Ishikawa (cell line): ENCODE measurements at regions not wholly inside any gene's neighbourhood (a gene's known extent, or its start where the extent isn't known, plus 50 kb on each side); places are given as distances from the start of the nearest gene placed in this dataset.

ENCODE experiments used
- CEBPB ChIP-seq: IDR thresholded peaks from 2 replicates; pipeline ENCODE4 v1.6.1; 2012
- CREB1 ChIP-seq: IDR thresholded peaks from 2 replicates; pipeline ENCODE4 v1.6.1; 2012; ENCODE audit warnings: low read depth
- EGR1 ChIP-seq: IDR thresholded peaks from 2 replicates; pipeline ENCODE4 v1.6.1; 2012
- EP300 ChIP-seq: IDR thresholded peaks from 2 replicates; pipeline ENCODE4 v1.6.1; 2012; ENCODE audit warnings: borderline replicate concordance
- FOXM1 ChIP-seq: IDR thresholded peaks from 2 replicates; pipeline ENCODE4 v1.6.1; 2012; ENCODE audit warnings: low read depth, borderline replicate concordance
- NFIC ChIP-seq: IDR thresholded peaks from 2 replicates; pipeline ENCODE4 v1.6.1; 2012
- RAD21 ChIP-seq: IDR thresholded peaks from 2 replicates; pipeline ENCODE4 v1.6.1; 2012; ENCODE audit warnings: low read depth
- TAF1 ChIP-seq: IDR thresholded peaks from 2 replicates; pipeline ENCODE4 v1.6.1; 2012; ENCODE audit warnings: low read depth, mild to moderate bottlenecking
- TCF12 ChIP-seq: IDR thresholded peaks from 2 replicates; pipeline ENCODE4 v1.6.1; 2012; ENCODE audit warnings: low read depth
- TEAD4 ChIP-seq: IDR thresholded peaks from 2 replicates; pipeline ENCODE4 v1.6.1; 2012
- YY1 ChIP-seq: IDR thresholded peaks from 2 replicates; pipeline ENCODE4 v1.6.1; 2012; ENCODE audit warnings: low read depth
- ZBTB7A ChIP-seq: IDR thresholded peaks from 2 replicates; pipeline ENCODE4 v1.6.1; 2012; ENCODE audit warnings: low read depth
- TF ChIP-seq, protein P1 (sequence below): IDR thresholded peaks from 2 replicates; pipeline ENCODE4 v1.6.1; 2012
- TF ChIP-seq, protein P2 (sequence below): IDR thresholded peaks from 2 replicates; pipeline ENCODE4 v1.6.1; 2012; ENCODE audit warnings: low read depth, mild to moderate bottlenecking
- TF ChIP-seq, protein P3 (sequence below): IDR thresholded peaks from 2 replicates; pipeline ENCODE4 v1.6.1; 2012

DNA sequence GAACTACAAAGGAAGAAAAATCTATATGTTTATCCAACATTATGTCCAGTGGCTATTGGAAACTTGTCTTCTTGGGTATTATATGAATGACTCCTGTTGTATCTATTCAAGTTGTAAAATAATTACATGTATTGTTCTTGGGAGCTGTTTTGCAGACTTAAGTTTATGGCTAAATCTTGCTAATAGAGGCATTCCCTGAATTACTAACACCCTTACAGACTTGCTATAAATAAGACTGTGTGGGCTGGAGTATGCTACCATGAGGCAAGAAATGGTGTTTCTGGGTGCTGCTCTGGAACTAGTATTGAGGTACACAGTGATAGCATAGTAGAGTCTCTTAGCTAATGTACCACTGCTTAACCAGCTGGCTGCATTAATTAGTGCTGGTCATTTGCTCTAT, 155.1 kb downstream of the HIPK3 start:
- TF ChIP-seq NFIC (no peak), CEBPB (no peak)
- TF ChIP-seq, protein P1, sequence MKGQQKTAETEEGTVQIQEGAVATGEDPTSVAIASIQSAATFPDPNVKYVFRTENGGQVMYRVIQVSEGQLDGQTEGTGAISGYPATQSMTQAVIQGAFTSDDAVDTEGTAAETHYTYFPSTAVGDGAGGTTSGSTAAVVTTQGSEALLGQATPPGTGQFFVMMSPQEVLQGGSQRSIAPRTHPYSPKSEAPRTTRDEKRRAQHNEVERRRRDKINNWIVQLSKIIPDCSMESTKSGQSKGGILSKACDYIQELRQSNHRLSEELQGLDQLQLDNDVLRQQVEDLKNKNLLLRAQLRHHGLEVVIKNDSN = no peak

DNA sequence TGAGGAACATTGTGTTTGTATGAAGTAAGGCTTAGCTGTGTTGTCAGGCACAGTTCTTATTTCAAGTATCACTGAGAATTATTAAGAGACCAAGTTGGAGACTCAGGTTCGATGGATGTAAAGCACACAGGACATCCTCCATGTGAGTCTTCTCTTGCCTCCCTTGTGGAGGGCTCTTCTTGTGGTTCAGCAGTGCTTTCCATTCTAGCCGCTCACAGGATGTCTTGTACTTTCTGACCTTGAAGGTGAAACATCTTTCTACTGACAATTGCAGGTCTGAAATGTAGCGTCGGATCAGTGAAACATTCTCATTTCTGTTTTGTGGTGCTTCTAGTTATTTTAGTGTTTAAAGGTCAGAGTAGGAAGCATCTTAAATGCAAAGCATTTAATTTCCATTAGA, 154.6 kb downstream of the HIPK3 start:
- TF ChIP-seq CEBPB (no peak), FOXM1 (no peak), EGR1 (no peak), CREB1 (no peak), ZBTB7A (no peak), YY1 (no peak), TEAD4 (no peak), TAF1 (no peak), TCF12 (no peak), RAD21 (no peak), EP300 (no peak), NFIC (no peak)
- TF ChIP-seq, protein P1 = no peak
- TF ChIP-seq, protein P2, sequence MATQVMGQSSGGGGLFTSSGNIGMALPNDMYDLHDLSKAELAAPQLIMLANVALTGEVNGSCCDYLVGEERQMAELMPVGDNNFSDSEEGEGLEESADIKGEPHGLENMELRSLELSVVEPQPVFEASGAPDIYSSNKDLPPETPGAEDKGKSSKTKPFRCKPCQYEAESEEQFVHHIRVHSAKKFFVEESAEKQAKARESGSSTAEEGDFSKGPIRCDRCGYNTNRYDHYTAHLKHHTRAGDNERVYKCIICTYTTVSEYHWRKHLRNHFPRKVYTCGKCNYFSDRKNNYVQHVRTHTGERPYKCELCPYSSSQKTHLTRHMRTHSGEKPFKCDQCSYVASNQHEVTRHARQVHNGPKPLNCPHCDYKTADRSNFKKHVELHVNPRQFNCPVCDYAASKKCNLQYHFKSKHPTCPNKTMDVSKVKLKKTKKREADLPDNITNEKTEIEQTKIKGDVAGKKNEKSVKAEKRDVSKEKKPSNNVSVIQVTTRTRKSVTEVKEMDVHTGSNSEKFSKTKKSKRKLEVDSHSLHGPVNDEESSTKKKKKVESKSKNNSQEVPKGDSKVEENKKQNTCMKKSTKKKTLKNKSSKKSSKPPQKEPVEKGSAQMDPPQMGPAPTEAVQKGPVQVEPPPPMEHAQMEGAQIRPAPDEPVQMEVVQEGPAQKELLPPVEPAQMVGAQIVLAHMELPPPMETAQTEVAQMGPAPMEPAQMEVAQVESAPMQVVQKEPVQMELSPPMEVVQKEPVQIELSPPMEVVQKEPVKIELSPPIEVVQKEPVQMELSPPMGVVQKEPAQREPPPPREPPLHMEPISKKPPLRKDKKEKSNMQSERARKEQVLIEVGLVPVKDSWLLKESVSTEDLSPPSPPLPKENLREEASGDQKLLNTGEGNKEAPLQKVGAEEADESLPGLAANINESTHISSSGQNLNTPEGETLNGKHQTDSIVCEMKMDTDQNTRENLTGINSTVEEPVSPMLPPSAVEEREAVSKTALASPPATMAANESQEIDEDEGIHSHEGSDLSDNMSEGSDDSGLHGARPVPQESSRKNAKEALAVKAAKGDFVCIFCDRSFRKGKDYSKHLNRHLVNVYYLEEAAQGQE = no peak
- TF ChIP-seq, protein P3, sequence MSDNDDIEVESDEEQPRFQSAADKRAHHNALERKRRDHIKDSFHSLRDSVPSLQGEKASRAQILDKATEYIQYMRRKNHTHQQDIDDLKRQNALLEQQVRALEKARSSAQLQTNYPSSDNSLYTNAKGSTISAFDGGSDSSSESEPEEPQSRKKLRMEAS = no peak

DNA sequence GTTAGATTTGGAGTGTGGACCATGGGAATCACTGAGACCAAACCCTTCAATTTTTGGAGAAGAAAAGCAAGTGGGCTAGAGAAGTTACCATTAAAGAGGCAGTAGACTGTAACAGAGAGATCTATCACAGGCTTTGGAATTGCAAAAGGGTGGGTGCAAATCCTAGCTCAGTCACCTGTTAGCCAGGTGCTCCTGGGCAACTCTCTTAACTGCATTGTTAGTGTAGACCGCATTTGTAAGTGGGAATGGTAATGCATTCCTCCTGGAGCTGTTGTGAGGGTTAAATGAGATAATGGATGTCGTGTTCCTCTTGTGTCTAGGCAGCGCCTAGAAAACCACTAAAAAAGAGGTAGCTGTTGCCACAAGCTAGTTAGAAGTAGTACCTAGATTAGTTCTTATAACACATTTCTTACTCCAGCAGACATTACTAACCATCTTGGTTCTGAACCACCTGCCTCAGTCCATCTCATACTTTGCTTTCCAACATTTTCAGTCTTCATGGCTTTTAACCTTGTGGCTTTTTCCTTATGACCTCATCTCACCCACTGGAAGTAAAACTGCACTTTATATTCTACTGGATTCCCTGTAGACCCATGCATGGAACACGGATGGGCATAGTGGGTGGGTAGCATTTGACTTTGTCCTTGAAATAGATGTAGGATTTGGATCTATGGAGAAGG, 153.0 kb downstream of the HIPK3 start:
- TF ChIP-seq CEBPB = no peak
- TF ChIP-seq FOXM1 = no peak
- TF ChIP-seq YY1 = no peak
- TF ChIP-seq RAD21 = no peak
- no peak for TF ChIP-seq TEAD4
- no peak for TF ChIP-seq TAF1
- TF ChIP-seq, protein P1 = no peak
- TF ChIP-seq EGR1 = no peak
- TF ChIP-seq NFIC = no peak
- TF ChIP-seq ZBTB7A = no peak
- TF ChIP-seq, protein P3 = no peak
